Activated naive CD4-positive, alpha-beta T cell treated with Interleukin-2 at 50 U/mL for 16 hours (primary cell): ENCODE measurements at regions not wholly inside any gene's neighbourhood (a gene's known extent, or its start where the extent isn't known, plus 50 kb on each side); places are given as distances from the start of the nearest gene placed in this dataset.

Experiments used
- DNase-seq: peaks from one replicate; pipeline ENCODE4 v3.0.0-alpha.2; 2020

GRCh38 chr14:85295318-85295717 lies 234.6 kb upstream of the FLRT2 start:
- DNase-seq, result no peak

GRCh38 chr14:85296456-85297210 lies 233.3 kb upstream of the FLRT2 start:
- DNase-seq, result no peak

- no peak for DNase-seq
Measured at GRCh38 chr14:85300107-85300506, 229.8 kb upstream of the FLRT2 start.

- no peak for DNase-seq
Measured at GRCh38 chr14:85301506-85301905, 228.4 kb upstream of the FLRT2 start.

- DNase-seq, result no peak
Measured at GRCh38 chr14:85306024-85306423, 223.9 kb upstream of the FLRT2 start.

- DNase-seq, result no peak
Measured at GRCh38 chr14:85308531-85309300, 221.2 kb upstream of the FLRT2 start.

GRCh38 chr14:85310491-85311272 lies 219.3 kb upstream of the FLRT2 start:
- DNase-seq, result no peak

GRCh38 chr14:85313560-85314207 lies 216.3 kb upstream of the FLRT2 start:
- DNase-seq, result no peak

GRCh38 chr14:85315290-85315689 lies 214.7 kb upstream of the FLRT2 start:
- no peak for DNase-seq

GRCh38 chr14:85315733-85316290 lies 214.1 kb upstream of the FLRT2 start:
- no peak for DNase-seq

GRCh38 chr14:85316701-85317410 lies 213.1 kb upstream of the FLRT2 start:
- DNase-seq, result no peak

- DNase-seq, result no peak
Measured at GRCh38 chr14:85317491-85318021, 212.4 kb upstream of the FLRT2 start.

- DNase-seq, result no peak
Measured at GRCh38 chr14:85319101-85319500, 210.8 kb upstream of the FLRT2 start.

GRCh38 chr14:85319998-85320630 lies 209.8 kb upstream of the FLRT2 start:
- DNase-seq, result no peak

- no peak for DNase-seq
Measured at GRCh38 chr14:85325134-85326017, 204.6 kb upstream of the FLRT2 start.

GRCh38 chr14:85332401-85332800 lies 197.5 kb upstream of the FLRT2 start:
- DNase-seq, result no peak

- no peak for DNase-seq
Measured at GRCh38 chr14:85333313-85333712, 196.6 kb upstream of the FLRT2 start.

- DNase-seq, result no peak
Measured at GRCh38 chr14:85333841-85334240, 196.1 kb upstream of the FLRT2 start.

- DNase-seq, result no peak
Measured at GRCh38 chr14:85334316-85334715, 195.6 kb upstream of the FLRT2 start.

GRCh38 chr14:85336257-85336656 lies 193.7 kb upstream of the FLRT2 start:
- no peak for DNase-seq
